Ascending aorta (tissue), 2 donors: ENCODE measurements at regions not wholly inside any gene's neighbourhood (a gene's known extent, or its start where the extent isn't known, plus 50 kb on each side); places are given as distances from the start of the nearest gene placed in this dataset.

Experiments
- DNase-seq, 2 donors: peaks; one replicate each; pipeline ENCODE4 v3.0.0-alpha.2; 2019; ENCODE audit warnings: low spot score in 2 of 2
- H3K27ac ChIP-seq, 2 donors: fragments of 200-600 bp; sonication (generic); one replicate each; pipeline ENCODE4 v1.5.1; 2016 to 2017; ENCODE audit warnings: mild to moderate bottlenecking in 1 of 2
- H3K27me3 ChIP-seq: fragments of 200-600 bp; sonication (generic); one replicate; pipeline ENCODE4 v1.5.1; 2017
- H3K36me3 ChIP-seq, 2 donors: fragments of 200-600 bp; sonication (generic); one replicate each; pipeline ENCODE4 v1.5.1; 2016
- H3K4me1 ChIP-seq, 2 donors: fragments of 200-600 bp; sonication (generic); one replicate each; pipeline ENCODE4 v1.5.1; 2016 to 2017; ENCODE audit warnings: mild to moderate bottlenecking in 1 of 2
- H3K4me3 ChIP-seq, 2 donors: fragments of 200-600 bp; sonication (generic); one replicate each; pipeline ENCODE4 v1.5.1; 2016 to 2017; ENCODE audit warnings: mild to moderate bottlenecking in 1 of 2
- H3K9me3 ChIP-seq, 2 donors: fragments of 200-600 bp; sonication (generic); one replicate each; pipeline ENCODE4 v1.5.1; 2016
- CTCF ChIP-seq, 3 experiments: fragments of 200-600 bp in 2 of 3; fragments of 450-650 bp in 1 of 3; sonication (generic) in 2 of 3; IDR thresholded peaks; one replicate each; pipeline ENCODE4 v1.5.1; 2016 to 2019; ENCODE audit warnings: antibody characterized with exemption in 3 of 3, mild to moderate bottlenecking in 1 of 3, moderate library complexity in 1 of 3
- intact Hi-C: fragments of 100-400 bp; cut with DNase I; formaldehyde crosslinking; loops from one replicate; pipeline ENCODE4 v1.15.1; 2023

GRCh38 chr10:2679646-2680045 is 387.7 kb upstream of the PFKP start:
- Histone ChIP-seq H3K4me1 (no peaks in the 10 kb centered on the region), H3K9me3 (no peaks in the 10 kb centered on the region), H3K36me3 (no peaks in the 10 kb centered on the region), H3K4me3 (no peak overlapping the region), H3K27ac (no peak overlapping the region), H3K27me3 (no peaks in the 10 kb centered on the region)
- intact Hi-C loops: no loop called here
- no peak for TF ChIP-seq CTCF (IDR thresholded peaks at IDR 0.05)
- no peak for DNase-seq

- intact Hi-C loops: no loop called here
- no peak for TF ChIP-seq CTCF (IDR thresholded peaks at IDR 0.05)
- no peaks in the 10 kb centered on the region for H3K9me3 ChIP-seq
- no peak for DNase-seq
- no peaks in the 10 kb centered on the region for H3K4me1 ChIP-seq
- no peak overlapping the region for H3K4me3 ChIP-seq
- no peak overlapping the region for H3K27ac ChIP-seq
- H3K27me3 ChIP-seq: no peaks in the 10 kb centered on the region
- H3K36me3 ChIP-seq: no peaks in the 10 kb centered on the region
Measured at GRCh38 chr10:2676455-2676854, 390.9 kb upstream of the PFKP start.

- no peak for TF ChIP-seq CTCF (IDR thresholded peaks at IDR 0.05)
- Histone ChIP-seq H3K4me3 (no peak overlapping the region), H3K27me3 (no peaks in the 10 kb centered on the region), H3K9me3 (no peaks in the 10 kb centered on the region), H3K4me1 (no peaks in the 10 kb centered on the region), H3K27ac (no peak overlapping the region), H3K36me3 (no peaks in the 10 kb centered on the region)
- DNase-seq: no peak
- intact Hi-C loops: no loop called here
Measured at GRCh38 chr10:2674451-2674850, 392.9 kb upstream of the PFKP start.

GRCh38 chr10:2670864-2671263 is 396.5 kb upstream of the PFKP start:
- Histone ChIP-seq H3K4me3 (no peak overlapping the region), H3K27ac (no peak overlapping the region), H3K9me3 (no peaks in the 10 kb centered on the region), H3K27me3 (no peaks in the 10 kb centered on the region), H3K36me3 (no peaks in the 10 kb centered on the region), H3K4me1 (no peaks in the 10 kb centered on the region)
- intact Hi-C loops: no loop called here
- no peak for TF ChIP-seq CTCF (IDR thresholded peaks at IDR 0.05)
- DNase-seq: no peak

GRCh38 chr10:2665772-2666171 is 401.6 kb upstream of the PFKP start:
- DNase-seq: no peak

More at GRCh38 chr10:2665772-2666171, 401.6 kb upstream of the PFKP start:
- Histone ChIP-seq H3K27ac (no peak overlapping the region), H3K27me3 (no peaks in the 10 kb centered on the region), H3K36me3 (no peaks in the 10 kb centered on the region), H3K4me3 (no peak overlapping the region), H3K4me1 (no peaks in the 10 kb centered on the region), H3K9me3 (no peaks in the 10 kb centered on the region)
- intact Hi-C loops: no loop called here
- TF ChIP-seq CTCF (IDR thresholded peaks at IDR 0.05): no peak
